ENCODE measurements at regions not wholly inside any gene's neighbourhood (a gene's known extent, or its start where the extent isn't known, plus 50 kb on each side); places are given as distances from the start of the nearest gene placed in this dataset.

GRCh38 chr5:82924226-82925060, 152.8 kb downstream of the TMEM167A start:
- no peak overlapping the region for H3K27ac ChIP-seq (ENCODE audit: low read length)
- no peaks in the 10 kb centered on the region for H3K9me3 ChIP-seq (replicated peaks; ENCODE audit: insufficient read depth, low read length)
- no peaks in the 10 kb centered on the region for H3K9me2 ChIP-seq (replicated peaks; ENCODE audit: insufficient read depth, low read length)
- H3K36me3 ChIP-seq (replicated peaks; ENCODE audit: insufficient read depth, low read length), result no peaks in the 10 kb centered on the region
- H3K27me3 ChIP-seq (replicated peaks; ENCODE audit: insufficient read depth, low read length), result no peaks in the 10 kb centered on the region
- no peak overlapping the region for H3K9ac ChIP-seq (ENCODE audit: low read length)
- H2AFZ ChIP-seq (ENCODE audit: low read length), result no peak overlapping the region
- no peaks in the 10 kb centered on the region for H3K4me1 ChIP-seq (ENCODE audit: low read length)
- H4K20me1 ChIP-seq (ENCODE audit: insufficient read depth, low read length), result no peaks in the 10 kb centered on the region
- no peaks in the 10 kb centered on the region for H3K79me2 ChIP-seq (ENCODE audit: low read length)
- DNase-seq, result no peak
- TF ChIP-seq CTCF (IDR thresholded peaks at IDR 0.05; ENCODE audit: low read length) (no peak), EZH2phosphoT487 (IDR thresholded peaks at IDR 0.05; ENCODE audit: low read length) (no peak), EZH2 (optimal IDR thresholded peaks at IDR 0.05; ENCODE audit: low read depth, low read length) (no peak)
- H3F3A ChIP-seq (ENCODE audit: insufficient read depth, low read length), result no peaks in the 10 kb centered on the region
- H3K4me2 ChIP-seq (ENCODE audit: low read depth, low read length), result no peak overlapping the region
- no peak overlapping the region for H3K4me3 ChIP-seq (ENCODE audit: low read length)

- Histone ChIP-seq H3K79me2 (ENCODE audit: low read length) (no peaks in the 10 kb centered on the region), H3K27me3 (replicated peaks; ENCODE audit: insufficient read depth, low read length) (no peaks in the 10 kb centered on the region), H3F3A (ENCODE audit: insufficient read depth, low read length) (no peaks in the 10 kb centered on the region)
Observed at GRCh38 chr5:82922086-82922734, 155.0 kb downstream of the TMEM167A start.

GRCh38 chr5:82918311-82919031, 158.7 kb downstream of the TMEM167A start:
- H3K9ac ChIP-seq (ENCODE audit: low read length), result no peak overlapping the region
- TF ChIP-seq CTCF (IDR thresholded peaks at IDR 0.05; ENCODE audit: low read length) (no peak), EZH2phosphoT487 (IDR thresholded peaks at IDR 0.05; ENCODE audit: low read length) (no peak), EZH2 (optimal IDR thresholded peaks at IDR 0.05; ENCODE audit: low read depth, low read length) (no peak)
- H3K4me2 ChIP-seq (ENCODE audit: low read depth, low read length), result no peak overlapping the region
- H3K27ac ChIP-seq (ENCODE audit: low read length), result no peak overlapping the region
- no peak overlapping the region for H2AFZ ChIP-seq (ENCODE audit: low read length)
- H4K20me1 ChIP-seq (ENCODE audit: insufficient read depth, low read length), result no peaks in the 10 kb centered on the region
- H3K9me2 ChIP-seq (replicated peaks; ENCODE audit: insufficient read depth, low read length), result no peaks in the 10 kb centered on the region
- no peaks in the 10 kb centered on the region for H3K36me3 ChIP-seq (replicated peaks; ENCODE audit: insufficient read depth, low read length)
- no peaks in the 10 kb centered on the region for H3K4me1 ChIP-seq (ENCODE audit: low read length)
- no peak for DNase-seq
- no peak overlapping the region for H3K4me3 ChIP-seq (ENCODE audit: low read length)
- no peaks in the 10 kb centered on the region for H3F3A ChIP-seq (ENCODE audit: insufficient read depth, low read length)
- H3K79me2 ChIP-seq (ENCODE audit: low read length), result no peaks in the 10 kb centered on the region
- H3K9me3 ChIP-seq (replicated peaks; ENCODE audit: insufficient read depth, low read length), result no peaks in the 10 kb centered on the region
- H3K27me3 ChIP-seq (replicated peaks; ENCODE audit: insufficient read depth, low read length), result no peaks in the 10 kb centered on the region

More at GRCh38 chr5:82922086-82922734, 155.0 kb downstream of the TMEM167A start:
- H3K9me3 ChIP-seq (replicated peaks; ENCODE audit: insufficient read depth, low read length), result no peaks in the 10 kb centered on the region
- H3K36me3 ChIP-seq (replicated peaks; ENCODE audit: insufficient read depth, low read length), result no peaks in the 10 kb centered on the region
- no peak overlapping the region for H2AFZ ChIP-seq (ENCODE audit: low read length)
- no peak overlapping the region for H3K9ac ChIP-seq (ENCODE audit: low read length)
- no peak for TF ChIP-seq EZH2 (optimal IDR thresholded peaks at IDR 0.05; ENCODE audit: low read depth, low read length)
- H3K4me2 ChIP-seq (ENCODE audit: low read depth, low read length), result no peak overlapping the region
- no peaks in the 10 kb centered on the region for H4K20me1 ChIP-seq (ENCODE audit: insufficient read depth, low read length)
- H3K4me3 ChIP-seq (ENCODE audit: low read length), result no peak overlapping the region
- no peak overlapping the region for H3K27ac ChIP-seq (ENCODE audit: low read length)
- no peaks in the 10 kb centered on the region for H3K4me1 ChIP-seq (ENCODE audit: low read length)
- DNase-seq, result no peak
- no peaks in the 10 kb centered on the region for H3K9me2 ChIP-seq (replicated peaks; ENCODE audit: insufficient read depth, low read length)

All from MM.1S (cell line).